HCT116 (cell line): ENCODE measurements at regions not wholly inside any gene's neighbourhood (a gene's known extent, or its start where the extent isn't known, plus 50 kb on each side); places are given as distances from the start of the nearest gene placed in this dataset.

Experiments
- ATAC-seq: fragments of 200-7000 bp; cut with Tn5 transposase; 2 replicates; pipeline ENCODE4 v1.9.1; 2020; ENCODE audit warnings: mild to moderate bottlenecking, moderate library complexity
- BruUV-seq: library from RNA; stranded (reverse); fragments of 400-500 nt; replicated peaks from 2 replicates; lab custom pipeline; 2021; lab: Mats Ljungman, UMichigan
- CTCF ChIA-PET: fragments of 300-600 bp; sonication (Branson Sonifier 250); formaldehyde crosslinking; loops from one replicate; lab custom pipeline; 2021; ENCODE audit warnings: antibody characterized with exemption; lab: Charles Lee
- POLR2A ChIA-PET: fragments of 300-600, 350-600 bp; sonication (Branson Sonifier 250); formaldehyde crosslinking; loops from one replicate; lab custom pipeline; 2021; ENCODE audit warnings: antibody characterized with exemption; lab: Charles Lee
- RAD21 ChIA-PET, 2 experiments: fragments of 300-600 bp; sonication (Branson Sonifier 250); formaldehyde crosslinking; loops; one replicate each; lab custom pipeline; 2023; ENCODE audit warnings: low total read pairs in 2 of 2; ENCODE audit not compliant: uncharacterized antibody in 2 of 2, unreplicated experiment in 2 of 2, low non-redundant PET in 1 of 2; lab: Charles Lee
- DNase-seq: peaks from one replicate; pipeline ENCODE4 v3.0.0-alpha.2; 2010; ENCODE audit warnings: low read depth, low spot score
- H2AFZ ChIP-seq: fragments of 200-600 bp; shearing (Covaris generic), sonication (generic); 2 replicates; pipeline ENCODE4 v1.6.1; 2017; ENCODE audit warnings: low read depth, mixed run types, mixed read lengths, antibody characterized with exemption, low read length; ENCODE audit not compliant: poor library complexity, severe bottlenecking
- H3K27ac ChIP-seq: 2 replicates; pipeline ENCODE4 v1.5.1; 2012; ENCODE audit warnings: low read depth, low read length
- H3K27me3 ChIP-seq: fragments of 200-600 bp; sonication (generic); 2 replicates; pipeline ENCODE4 v1.6.1; 2016; ENCODE audit warnings: mixed run types, low read length, mixed read lengths; ENCODE audit not compliant: insufficient read depth
- H3K36me3 ChIP-seq, 2 experiments: fragments of 200-500 bp in 1 of 2; fragments of 200-600 bp in 1 of 2; sonication (Bioruptor generic) in 1 of 2; sonication (generic) in 1 of 2; 2 replicates each; pipeline versions ENCODE4 v1.5.1 to v1.6.1; 2014 to 2016; ENCODE audit warnings: low read length in 2 of 2, inconsistent platforms in 1 of 2, mixed read lengths in 1 of 2, mixed run types in 1 of 2; ENCODE audit not compliant: insufficient read depth in 2 of 2, control insufficient read depth in 1 of 2
- H3K4me1 ChIP-seq, 2 experiments: fragments of 200-600 bp in 1 of 2; sonication (generic) in 1 of 2; 2 replicates each; pipeline versions ENCODE4 v1.5.1 to v1.6.1; 2012 to 2017; ENCODE audit warnings: low read length in 2 of 2, inconsistent platforms in 1 of 2, mild to moderate bottlenecking in 1 of 2, mixed read lengths in 1 of 2, mixed run types in 1 of 2, moderate library complexity in 1 of 2; ENCODE audit not compliant: insufficient read depth in 2 of 2, control insufficient read depth in 1 of 2
- H3K4me2 ChIP-seq: fragments of 200-600 bp; sonication (generic); 2 replicates; pipeline ENCODE4 v1.6.1; 2017; ENCODE audit warnings: mixed run types, low read length, mixed read lengths
- H3K4me3 ChIP-seq, 2 experiments: fragments of 200-600 bp in 1 of 2; sonication (generic) in 1 of 2; replicated peaks in 1 of 2; 2 replicates each; pipeline ENCODE4 v1.5.1; 2011 to 2016; ENCODE audit warnings: low read length in 2 of 2, control low read depth in 1 of 2, low read depth in 1 of 2, mild to moderate bottlenecking in 1 of 2, mixed read lengths in 1 of 2, mixed run types in 1 of 2
- H3K79me2 ChIP-seq: fragments of 200-600 bp; sonication (generic); 2 replicates; pipeline ENCODE4 v1.6.1; 2017; ENCODE audit warnings: mild to moderate bottlenecking, mixed run types, low read length, moderate library complexity, mixed read lengths; ENCODE audit not compliant: insufficient read depth
- H3K9ac ChIP-seq: fragments of 200-600 bp; sonication (generic); 2 replicates; pipeline ENCODE4 v1.6.1; 2016; ENCODE audit warnings: low read length, mixed read lengths
- H3K9me2 ChIP-seq: fragments of 200-600 bp; sonication (generic), shearing (Covaris generic); 2 replicates; pipeline ENCODE4 v1.6.1; 2017; ENCODE audit warnings: mixed run types, mild to moderate bottlenecking, moderate library complexity; ENCODE audit not compliant: insufficient read depth
- H3K9me3 ChIP-seq, 2 experiments: fragments of 200-500 bp in 1 of 2; fragments of 200-600 bp in 1 of 2; sonication (Bioruptor generic) in 1 of 2; sonication (generic) in 1 of 2; 2 replicates each; pipeline ENCODE4 v1.6.1; 2014 to 2017; ENCODE audit warnings: low read length in 2 of 2, mixed read lengths in 2 of 2, inconsistent platforms in 1 of 2, low read depth in 1 of 2, mild to moderate bottlenecking in 1 of 2, mixed run types in 1 of 2, moderate library complexity in 1 of 2; ENCODE audit not compliant: control insufficient read depth in 1 of 2, insufficient read depth in 1 of 2
- H4K20me1 ChIP-seq: fragments of 200-600 bp; sonication (generic), shearing (Covaris generic); 2 replicates; pipeline ENCODE4 v1.6.1; 2017; ENCODE audit warnings: mixed run types, mild to moderate bottlenecking, moderate library complexity; ENCODE audit not compliant: insufficient read depth
- CBX3 ChIP-seq: IDR thresholded peaks from 2 replicates; pipeline ENCODE4 v1.6.1; 2012; ENCODE audit warnings: low read depth
- CEBPB ChIP-seq: IDR thresholded peaks from 2 replicates; pipeline ENCODE4 v1.6.1; 2012; ENCODE audit warnings: low read depth
- CTCF ChIP-seq, 3 experiments: fragments of 200-600 bp in 1 of 3; sonication (generic) in 1 of 3; IDR thresholded peaks in 2 of 3; conservative IDR thresholded peaks in 1 of 3; 2 replicates each; pipeline ENCODE4 v1.5.1; 2012 to 2017; ENCODE audit warnings: low read depth in 2 of 3, low read length in 2 of 3, antibody characterized with exemption in 1 of 3, borderline replicate concordance in 1 of 3, control low read depth in 1 of 3, mild to moderate bottlenecking in 1 of 3, mixed read lengths in 1 of 3, mixed run types in 1 of 3, moderate library complexity in 1 of 3; ENCODE audit not compliant: insufficient read depth in 1 of 3
- ELF1 ChIP-seq: IDR thresholded peaks from 2 replicates; pipeline ENCODE4 v1.6.1; 2012; ENCODE audit warnings: low read depth, borderline replicate concordance
- EZH2 ChIP-seq: fragments of 200-600 bp; sonication (generic); IDR thresholded peaks from 2 replicates; pipeline ENCODE4 v1.6.1; 2017; ENCODE audit warnings: antibody characterized with exemption, mixed run types
- EZH2phosphoT487 ChIP-seq: fragments of 200-600 bp; IDR thresholded peaks from 2 replicates; pipeline ENCODE4 v1.6.1; 2018; ENCODE audit warnings: antibody characterized with exemption, borderline replicate concordance
- FOSL1 ChIP-seq: IDR thresholded peaks from 2 replicates; pipeline ENCODE4 v1.6.1; 2012; ENCODE audit warnings: low read depth
- POLR2A ChIP-seq: IDR thresholded peaks from 2 replicates; pipeline ENCODE4 v1.7.0; 2011; ENCODE audit warnings: borderline replicate concordance; ENCODE audit not compliant: insufficient read depth, insufficient read length; ENCODE audit errors: extremely low read depth
- POLR2AphosphoS5 ChIP-seq: IDR thresholded peaks from 2 replicates; pipeline ENCODE4 v1.6.1; 2011; ENCODE audit warnings: mild to moderate bottlenecking, low read depth, low read length, moderate library complexity
- RAD21 ChIP-seq: IDR thresholded peaks from 2 replicates; pipeline ENCODE4 v1.6.1; 2012; ENCODE audit warnings: low read depth, mild to moderate bottlenecking
- REST ChIP-seq: IDR thresholded peaks from 2 replicates; pipeline ENCODE4 v1.6.1; 2012; ENCODE audit warnings: low read depth
- SIN3A ChIP-seq: IDR thresholded peaks from 2 replicates; pipeline ENCODE4 v1.6.1; 2012; ENCODE audit warnings: low read depth
- SP1 ChIP-seq: IDR thresholded peaks from 2 replicates; pipeline ENCODE4 v1.6.1; 2012; ENCODE audit warnings: low read depth
- SRF ChIP-seq: IDR thresholded peaks from 2 replicates; pipeline ENCODE4 v1.6.1; 2012; ENCODE audit warnings: low read depth
- TCF7L2 ChIP-seq: IDR thresholded peaks from 2 replicates; pipeline ENCODE4 v1.7.0; 2011; ENCODE audit warnings: borderline replicate concordance, inconsistent platforms; ENCODE audit not compliant: insufficient read depth, insufficient read length; ENCODE audit errors: extremely low read depth
- YY1 ChIP-seq: IDR thresholded peaks from 2 replicates; pipeline ENCODE4 v1.6.1; 2011; ENCODE audit warnings: low read length, low read depth, moderate library complexity, mild to moderate bottlenecking; ENCODE audit not compliant: insufficient replicate concordance; ENCODE audit errors: extremely low read depth
- ZBTB33 ChIP-seq: IDR thresholded peaks from 2 replicates; pipeline ENCODE4 v1.6.1; 2011; ENCODE audit warnings: mild to moderate bottlenecking, low read length, moderate library complexity; ENCODE audit not compliant: insufficient replicate concordance; ENCODE audit errors: extremely low read depth
- ZNF274 ChIP-seq: fragments of 200-500 bp; sonication (Bioruptor generic); IDR thresholded peaks from 2 replicates; pipeline ENCODE4 v1.6.1; 2014; ENCODE audit warnings: mild to moderate bottlenecking, low read depth, low read length, inconsistent platforms
- intact Hi-C: fragments of 100-400 bp; cut with micrococcal nuclease; formaldehyde crosslinking; loops from 2 replicates; pipeline ENCODE4 v1.10.0; 2022

- no peak for ATAC-seq
- TF ChIP-seq TCF7L2: no peak
- TF ChIP-seq EZH2: no peak
- TF ChIP-seq POLR2AphosphoS5: no peak
- TF ChIP-seq CEBPB: no peak
- TF ChIP-seq SP1: no peak
- no peak for TF ChIP-seq POLR2A
- no peak for TF ChIP-seq SIN3A
- no peak for TF ChIP-seq EZH2phosphoT487
- TF ChIP-seq FOSL1: no peak
- no peak for TF ChIP-seq ELF1
- TF ChIP-seq ZNF274: no peak
- TF ChIP-seq CBX3: no peak
- TF ChIP-seq SRF: no peak
- no peak for TF ChIP-seq REST
- TF ChIP-seq ZBTB33: no peak
- TF ChIP-seq RAD21: no peak
- TF ChIP-seq CTCF (IDR thresholded peaks at IDR 0.05 in 2 of 3, conservative IDR thresholded peaks at IDR 0.05 in 1 of 3; ENCODE audit: borderline replicate concordance in 1 of 3, insufficient read depth in 1 of 3, low read depth in 2 of 3, low read length in 2 of 3): no peak
- no peak for TF ChIP-seq YY1
- TF ChIP-seq, all 23 proteins: peak for 0
- CTCF ChIA-PET: no interaction called here
- no peaks in the 10 kb centered on the region for H3K9me2 ChIP-seq
- H3K27me3 ChIP-seq: peaks cover 34% of the 10 kb centered on the region; the same call in 1 of the 2 replicates
- DNase-seq: no peak
- H3K9ac ChIP-seq: no peak overlapping the region
- H3K79me2 ChIP-seq: no peaks in the 10 kb centered on the region
- H3K9me3 ChIP-seq: no peaks in the 10 kb centered on the region
- H3K4me2 ChIP-seq: no peak overlapping the region
- H2AFZ ChIP-seq: no peak overlapping the region
- RAD21 ChIA-PET: no interaction called here
- H3K4me1 ChIP-seq: no peaks in the 10 kb centered on the region
- H3K4me3 ChIP-seq: no peak overlapping the region
- intact Hi-C loops: no loop called here
- POLR2A ChIA-PET: no interaction called here
- H4K20me1 ChIP-seq: no peaks in the 10 kb centered on the region
- no peaks in the 10 kb centered on the region for H3K36me3 ChIP-seq
- no peak overlapping the region for H3K27ac ChIP-seq
- no TSS peak for BruUV-seq
Observed at GRCh38 chr10:47058032-47058702, 146.9 kb downstream of the PTPN20 start.
